GM12878 (cell line): ENCODE measurements at regions not wholly inside any gene's neighbourhood (a gene's known extent, or its start where the extent isn't known, plus 50 kb on each side); places are given as distances from the start of the nearest gene placed in this dataset.

Experiments used
- CREM ChIP-seq: IDR thresholded peaks from 2 replicates; pipeline ENCODE4 v1.6.1; 2014; ENCODE audit warnings: antibody characterized with exemption, low read depth
- CTCF ChIP-seq, 3 experiments: IDR thresholded peaks in 2 of 3; conservative IDR thresholded peaks in 1 of 3; 2 replicates each; pipeline ENCODE4 v1.5.1; 2011; ENCODE audit warnings: low read depth in 3 of 3, low read length in 3 of 3, mild to moderate bottlenecking in 3 of 3, control low read depth in 2 of 3, moderate library complexity in 2 of 3, inconsistent platforms in 1 of 3, mixed read lengths in 1 of 3; ENCODE audit not compliant: control insufficient read depth in 2 of 3, insufficient read depth in 1 of 3; ENCODE audit errors: extremely low read depth in 1 of 3
- DPF2 ChIP-seq: fragments of 450-650 bp; IDR thresholded peaks from 2 replicates; pipeline ENCODE4 v1.6.1; 2017; ENCODE audit warnings: mild to moderate bottlenecking
- E2F4 ChIP-seq: IDR thresholded peaks from 2 replicates; pipeline ENCODE4 v1.6.1; 2012; ENCODE audit warnings: low read depth, low read length, improper control_type of control experiment
- EZH2 ChIP-seq: IDR thresholded peaks from 2 replicates; pipeline ENCODE4 v1.6.1; 2012; ENCODE audit warnings: low read depth, mild to moderate bottlenecking, control low read depth, inconsistent platforms, low read length, borderline replicate concordance; ENCODE audit not compliant: control insufficient read depth
- KDM1A ChIP-seq: fragments of 200-600 bp; sonication (generic); IDR thresholded peaks from 2 replicates; pipeline ENCODE4 v1.6.1; 2016; ENCODE audit warnings: borderline replicate concordance
- MAX ChIP-seq: IDR thresholded peaks from 2 replicates; pipeline ENCODE4 v1.6.1; 2012; ENCODE audit warnings: low read depth, low read length, improper control_type of control experiment
- NR2C2 ChIP-seq: IDR thresholded peaks from 2 replicates; pipeline ENCODE4 v1.6.1; 2011; ENCODE audit warnings: borderline replicate concordance, low read depth; ENCODE audit not compliant: control insufficient read depth, insufficient read length
- POLR2AphosphoS5 ChIP-seq: IDR thresholded peaks from 2 replicates; pipeline ENCODE4 v1.6.1; 2011; ENCODE audit warnings: mild to moderate bottlenecking, low read length, inconsistent platforms
- SIN3A ChIP-seq: IDR thresholded peaks from 2 replicates; pipeline ENCODE4 v1.6.1; 2012; ENCODE audit warnings: low read depth, low read length, improper control_type of control experiment
- SMAD5 ChIP-seq: IDR thresholded peaks from 2 replicates; pipeline ENCODE4 v1.6.1; 2016; ENCODE audit warnings: antibody characterized with exemption, low read depth
- ZNF274 ChIP-seq: IDR thresholded peaks from one replicate; pipeline ENCODE4 v1.8.0; 2011; ENCODE audit not compliant: insufficient read length, insufficient read depth

- TF ChIP-seq NR2C2 (no peak), POLR2AphosphoS5 (no peak), DPF2 (no peak), CTCF (IDR thresholded peaks at IDR 0.05 in 2 of 3, conservative IDR thresholded peaks at IDR 0.05 in 1 of 3; ENCODE audit: control insufficient read depth in 2 of 3, extremely low read depth in 1 of 3, insufficient read depth in 1 of 3, low read depth in 3 of 3, low read length in 3 of 3) (no peak), SIN3A (no peak), EZH2 (no peak), ZNF274 (no peak), SMAD5 (no peak), E2F4 (no peak), KDM1A (no peak), MAX (no peak), CREM (no peak)
Measured at GRCh38 chr12:81888961-81889360, 129.8 kb upstream of the PPFIA2 start.
